PFSK-1 (cell line): ENCODE measurements at regions not wholly inside any gene's neighbourhood (a gene's known extent, or its start where the extent isn't known, plus 50 kb on each side); places are given as distances from the start of the nearest gene placed in this dataset.

Experiments
- POLR2AphosphoS5 ChIP-seq: IDR thresholded peaks from 2 replicates; pipeline ENCODE4 v1.6.1; 2012; ENCODE audit warnings: low read depth, mild to moderate bottlenecking, control low read depth, low read length, moderate library complexity
- REST ChIP-seq, 2 experiments: IDR thresholded peaks; 2 replicates each; pipeline versions ENCODE4 v1.6.1 to v1.8.0; 2011 to 2012; ENCODE audit warnings: low read depth in 2 of 2, low read length in 2 of 2, control low read depth in 1 of 2, inconsistent platforms in 1 of 2, mild to moderate bottlenecking in 1 of 2, moderate library complexity in 1 of 2; ENCODE audit not compliant: insufficient read depth in 1 of 2

GRCh38 chr2:204023088-204023487 lies 86.5 kb downstream of the ICOS start:
- no peak for TF ChIP-seq POLR2AphosphoS5
- TF ChIP-seq REST (IDR thresholded peaks at IDR 0.05; ENCODE audit: insufficient read depth in 1 of 2, low read depth in 2 of 2, low read length in 2 of 2) = no peak
